IMR-90 (cell line): ENCODE measurements at regions not wholly inside any gene's neighbourhood (a gene's known extent, or its start where the extent isn't known, plus 50 kb on each side); places are given as distances from the start of the nearest gene placed in this dataset.

Experiments
- ATAC-seq: fragments of 200-7000 bp; cut with Tn5 transposase; 2 replicates; pipeline ENCODE4 v1.9.1; 2020; ENCODE audit warnings: low read depth, mild to moderate bottlenecking, moderate library complexity
- BruUV-seq: library from RNA; stranded (reverse); fragments of 400-500 nt; replicated peaks from 2 replicates; lab custom pipeline; 2021; lab: Mats Ljungman, UMichigan
- CTCF ChIA-PET: fragments of 300-600 bp; formaldehyde crosslinking; extraction: SDS; loops from one replicate; lab custom pipeline; 2021; ENCODE audit warnings: antibody characterized with exemption; lab: Yijun Ruan, JAX
- POLR2A ChIA-PET: fragments of 300-600 bp; sonication (Branson Sonifier 250); formaldehyde crosslinking; loops from one replicate; lab custom pipeline; 2022; ENCODE audit warnings: antibody characterized with exemption; ENCODE audit not compliant: unreplicated experiment; lab: Charles Lee
- DNase-seq: peaks from one replicate; pipeline ENCODE4 v3.0.0; 2013
- H2AFZ ChIP-seq: replicated peaks from 2 replicates; pipeline ENCODE3; 2013; ENCODE audit warnings: low read length, mild to moderate bottlenecking; ENCODE audit not compliant: poor library complexity
- H2AK5ac ChIP-seq: 2 replicates; pipeline ENCODE4 v1.6.1; 2013; ENCODE audit warnings: low read depth, low read length, inconsistent platforms
- H2AK9ac ChIP-seq: replicated peaks from 2 replicates; pipeline ENCODE3; 2013; ENCODE audit warnings: mild to moderate bottlenecking, low read depth, low read length, moderate library complexity; ENCODE audit not compliant: poor library complexity
- H2BK120ac ChIP-seq: 2 replicates; pipeline ENCODE4 v1.6.1; 2013; ENCODE audit warnings: low read depth, low read length, inconsistent platforms
- H2BK15ac ChIP-seq: 3 replicates; pipeline ENCODE4 v1.6.1; 2013; ENCODE audit warnings: low read depth, low read length, inconsistent platforms
- H2BK20ac ChIP-seq: 2 replicates; pipeline ENCODE4 v1.6.1; 2013; ENCODE audit warnings: low read depth, mild to moderate bottlenecking, inconsistent platforms, low read length, moderate library complexity
- H2BK5ac ChIP-seq: 2 replicates; pipeline ENCODE4 v1.6.1; 2013; ENCODE audit warnings: mild to moderate bottlenecking, low read depth, low read length, inconsistent platforms; ENCODE audit not compliant: poor library complexity, severe bottlenecking
- H3K14ac ChIP-seq: replicated peaks from 2 replicates; pipeline ENCODE4 v1.6.1; 2013; ENCODE audit warnings: low read depth, low read length, inconsistent platforms
- H3K18ac ChIP-seq: 2 replicates; pipeline ENCODE4 v1.6.1; 2013; ENCODE audit warnings: low read depth, low read length, control low read depth
- H3K23ac ChIP-seq: 2 replicates; pipeline ENCODE4 v1.6.1; 2013; ENCODE audit warnings: low read depth, low read length, inconsistent platforms
- H3K27ac ChIP-seq: 2 replicates; pipeline ENCODE4 v1.5.1; 2013; ENCODE audit warnings: mild to moderate bottlenecking, control low read depth, low read length; ENCODE audit not compliant: insufficient read depth
- H3K27me3 ChIP-seq: 2 replicates; pipeline ENCODE4 v1.6.1; 2013; ENCODE audit warnings: low read length; ENCODE audit not compliant: control insufficient read depth, insufficient read depth
- H3K36me3 ChIP-seq: 2 replicates; pipeline ENCODE4 v1.6.1; 2013; ENCODE audit warnings: low read length, mixed read lengths; ENCODE audit not compliant: control insufficient read depth, insufficient read depth
- H3K4ac ChIP-seq: 2 replicates; pipeline ENCODE4 v1.6.1; 2013; ENCODE audit warnings: low read depth, low read length, inconsistent platforms
- H3K4me1 ChIP-seq: 2 replicates; pipeline ENCODE4 v1.6.1; 2013; ENCODE audit warnings: low read length, mixed read lengths; ENCODE audit not compliant: control insufficient read depth, insufficient read depth
- H3K4me2 ChIP-seq: 2 replicates; pipeline ENCODE4 v1.6.1; 2013; ENCODE audit warnings: low read depth, mild to moderate bottlenecking, control low read depth, low read length, moderate library complexity
- H3K4me3 ChIP-seq: 2 replicates; pipeline ENCODE4 v1.5.1; 2013; ENCODE audit warnings: low read depth, mild to moderate bottlenecking, control low read depth, low read length, moderate library complexity; ENCODE audit not compliant: insufficient read depth
- H3K56ac ChIP-seq: 2 replicates; pipeline ENCODE4 v1.6.1; 2013; ENCODE audit warnings: low read length, inconsistent platforms; ENCODE audit not compliant: insufficient read depth; ENCODE audit errors: extremely low read depth
- H3K79me1 ChIP-seq, 2 experiments: 2 replicates each; pipeline ENCODE4 v1.6.1; 2013; ENCODE audit warnings: low read length in 2 of 2, inconsistent platforms in 1 of 2, low read depth in 1 of 2
- H3K9ac ChIP-seq: 2 replicates; pipeline ENCODE4 v1.6.1; 2013; ENCODE audit warnings: low read depth, low read length, control low read depth
- H3K9me1 ChIP-seq: 2 replicates; pipeline ENCODE4 v1.6.1; 2013; ENCODE audit warnings: low read length, inconsistent platforms; ENCODE audit not compliant: insufficient read depth
- H3K9me3 ChIP-seq: 2 replicates; pipeline ENCODE4 v1.6.1; 2013; ENCODE audit warnings: low read length; ENCODE audit not compliant: control insufficient read depth, insufficient read depth
- H4K20me1 ChIP-seq: 2 replicates; pipeline ENCODE4 v1.6.1; 2013; ENCODE audit warnings: low read length, inconsistent platforms; ENCODE audit not compliant: insufficient read depth
- H4K5ac ChIP-seq: 2 replicates; pipeline ENCODE4 v1.6.1; 2013; ENCODE audit warnings: mild to moderate bottlenecking, low read depth, low read length, control low read depth
- H4K8ac ChIP-seq, 2 experiments: 2 replicates each; pipeline ENCODE4 v1.6.1; 2013; ENCODE audit warnings: low read depth in 2 of 2, low read length in 2 of 2, control low read depth in 1 of 2, inconsistent platforms in 1 of 2
- H4K91ac ChIP-seq: 2 replicates; pipeline ENCODE4 v1.6.1; 2013; ENCODE audit warnings: low read depth, low read length, inconsistent platforms; ENCODE audit not compliant: insufficient read depth
- BHLHE40 ChIP-seq: fragments of 150-350 bp; IDR thresholded peaks from 2 replicates; pipeline ENCODE4 v1.6.1; 2016; ENCODE audit warnings: mild to moderate bottlenecking, low read depth, low read length
- CEBPB ChIP-seq: IDR thresholded peaks from 2 replicates; pipeline ENCODE4 v1.6.1; 2012; ENCODE audit warnings: low read depth, low read length, improper control_type of control experiment
- CHD1 ChIP-seq: IDR thresholded peaks from 2 replicates; pipeline ENCODE4 v1.6.1; 2012; ENCODE audit warnings: low read depth, low read length, improper control_type of control experiment
- CTCF ChIP-seq: conservative IDR thresholded peaks from 2 replicates; pipeline ENCODE4 v1.5.1; 2012; ENCODE audit warnings: mild to moderate bottlenecking, low read depth, low read length, improper control_type of control experiment
- ELK1 ChIP-seq: fragments of 150-350 bp; IDR thresholded peaks from 2 replicates; pipeline ENCODE4 v1.6.1; 2016; ENCODE audit warnings: low read depth, mild to moderate bottlenecking, low read length, moderate library complexity, borderline replicate concordance
- FOS ChIP-seq: fragments of 150-350 bp; IDR thresholded peaks from 2 replicates; pipeline ENCODE4 v1.6.1; 2016; ENCODE audit warnings: low read depth, low read length
- MAFK ChIP-seq: IDR thresholded peaks from 2 replicates; pipeline ENCODE4 v1.6.1; 2012; ENCODE audit warnings: low read depth, low read length, improper control_type of control experiment
- MAZ ChIP-seq: IDR thresholded peaks from 2 replicates; pipeline ENCODE4 v1.6.1; 2012; ENCODE audit warnings: low read depth, mild to moderate bottlenecking, low read length, improper control_type of control experiment, moderate library complexity, borderline replicate concordance
- MXI1 ChIP-seq: IDR thresholded peaks from 2 replicates; pipeline ENCODE4 v1.6.1; 2012; ENCODE audit warnings: low read depth, mild to moderate bottlenecking, low read length, moderate library complexity, borderline replicate concordance
- NFE2L2 ChIP-seq: fragments of 150-350 bp; IDR thresholded peaks from 2 replicates; pipeline ENCODE4 v1.6.1; 2016; ENCODE audit warnings: low read depth, mild to moderate bottlenecking, low read length
- POLR2A ChIP-seq: IDR thresholded peaks from 2 replicates; pipeline ENCODE4 v1.6.1; 2012; ENCODE audit warnings: mild to moderate bottlenecking, low read depth, low read length
- RAD21 ChIP-seq: IDR thresholded peaks from 2 replicates; pipeline ENCODE4 v1.6.1; 2012; ENCODE audit warnings: low read length, improper control_type of control experiment
- RCOR1 ChIP-seq: IDR thresholded peaks from 2 replicates; pipeline ENCODE4 v1.6.1; 2012; ENCODE audit warnings: mild to moderate bottlenecking, low read length, improper control_type of control experiment; ENCODE audit not compliant: insufficient replicate concordance
- RFX5 ChIP-seq: IDR thresholded peaks from 2 replicates; pipeline ENCODE4 v1.8.0; 2012; ENCODE audit warnings: low read depth, mild to moderate bottlenecking, low read length, moderate library complexity
- SMC3 ChIP-seq: fragments of 150-350 bp; IDR thresholded peaks from 2 replicates; pipeline ENCODE4 v1.6.1; 2016; ENCODE audit warnings: low read depth, mild to moderate bottlenecking, antibody characterized with exemption, low read length, moderate library complexity
- USF2 ChIP-seq: fragments of 150-350 bp; IDR thresholded peaks from 2 replicates; pipeline ENCODE4 v1.6.1; 2017; ENCODE audit warnings: mild to moderate bottlenecking, antibody characterized with exemption, low read length, low read depth
- WGBS, 2 experiments: methylation state at CpG; one replicate each; pipeline versions ENCODE4 v1.1.5 to v1.1.7; 2013; ENCODE audit warnings: missing lambda C conversion rate in 2 of 2; ENCODE audit not compliant: insufficient read length in 1 of 2; ENCODE audit errors: extremely low coverage in 2 of 2; 5-methylcytosine and 5-hydroxymethylcytosine counted together
- dilution Hi-C: fragments of 300-500 bp; cut with HindIII; formaldehyde crosslinking; loops from one replicate; pipeline ENCODE4 v1.14.3; 2018; ENCODE audit warnings: low sequenced_read_pairs; ENCODE audit not compliant: unreplicated experiment
- in situ Hi-C: fragments of 300-500 bp; cut with MboI; formaldehyde crosslinking; loops from 3 replicates; pipeline ENCODE4 v1.14.3; 2019; ENCODE audit warnings: low sequenced_read_pairs, inconsistent platforms, mixed read lengths
- intact Hi-C: fragments of 100-400 bp; cut with micrococcal nuclease; formaldehyde crosslinking; loops from 2 replicates; pipeline ENCODE4 v1.10.0; 2022

- intact Hi-C loops = no loop called here
- Histone ChIP-seq H4K91ac (no peak overlapping the region), H3K14ac (no peak overlapping the region), H3K18ac (no peak overlapping the region), H3K23ac (no peak overlapping the region), H4K20me1 (no peaks in the 10 kb centered on the region), H2AK5ac (no peak overlapping the region), H3K4ac (no peak overlapping the region), H2BK20ac (no peak overlapping the region), H3K9me3 (no peaks in the 10 kb centered on the region), H4K8ac (no peak overlapping the region), H2BK120ac (no peak overlapping the region), H3K9ac (no peak overlapping the region), H3K4me2 (no peak overlapping the region), H2AK9ac (no peak overlapping the region), H4K5ac (no peak overlapping the region), H3K4me3 (no peak overlapping the region), H2BK15ac (no peak overlapping the region), H3K9me1 (no peaks in the 10 kb centered on the region), H3K27ac (no peak overlapping the region), H3K79me1 (no peaks in the 10 kb centered on the region), H2AFZ (no peak overlapping the region), H3K36me3 (no peaks in the 10 kb centered on the region), H3K27me3 (no peaks in the 10 kb centered on the region), H3K4me1 (no peaks in the 10 kb centered on the region), H3K56ac (no peak overlapping the region), H2BK5ac (no peak overlapping the region)
- CTCF ChIA-PET = no interaction called here
- TF ChIP-seq USF2 = no peak
- TF ChIP-seq CEBPB = no peak
- TF ChIP-seq NFE2L2 = no peak
- no peak for TF ChIP-seq POLR2A
- TF ChIP-seq BHLHE40 = no peak
- TF ChIP-seq RCOR1 = no peak
- no peak for TF ChIP-seq MAZ
- no peak for TF ChIP-seq ELK1
- TF ChIP-seq CTCF = no peak
- no peak for TF ChIP-seq CHD1
- TF ChIP-seq RAD21 = no peak
- TF ChIP-seq MXI1 = no peak
- TF ChIP-seq RFX5 = no peak
- TF ChIP-seq FOS = no peak
- no peak for TF ChIP-seq SMC3
- TF ChIP-seq MAFK = no peak
- dilution Hi-C loops = no loop called here
- no CpG with 5 or more reads among the region's 3 CpGs for WGBS, 2 experiments
- DNase-seq = no peak
- no peak for ATAC-seq
- BruUV-seq = no TSS peak
- in situ Hi-C loops = no loop called here
- POLR2A ChIA-PET = no interaction called here
Measured at GRCh38 chr19:30879225-30879624, 470.0 kb downstream of the TSHZ3 start.
